ENCODE measurements at regions not wholly inside any gene's neighbourhood (a gene's known extent, or its start where the extent isn't known, plus 50 kb on each side); places are given as distances from the start of the nearest gene placed in this dataset.

GRCh38 chr15:53911431-53911830, 66.8 kb upstream of the UNC13C start:
- TF ChIP-seq CTCF (IDR thresholded peaks at IDR 0.05) (no peak), TAF1 (IDR thresholded peaks at IDR 0.05; ENCODE audit: borderline replicate concordance, low read depth, low read length) (no peak), PBX3 (IDR thresholded peaks at IDR 0.05) (no peak), POLR2AphosphoS5 (IDR thresholded peaks at IDR 0.05; ENCODE audit: low read depth, low read length) (no peak), NRF1 (IDR thresholded peaks at IDR 0.05; ENCODE audit: low read depth, low read length) (no peak), EP300 (IDR thresholded peaks at IDR 0.05; ENCODE audit: borderline replicate concordance in 1 of 2, low read depth in 1 of 2, low read length in 1 of 2) (no peak), EZH2phosphoT487 (IDR thresholded peaks at IDR 0.05; ENCODE audit: borderline replicate concordance, low read depth) (no peak), RAD21 (IDR thresholded peaks at IDR 0.05; ENCODE audit: low read length) (no peak), FOXM1 (IDR thresholded peaks at IDR 0.05; ENCODE audit: low read depth) (no peak), USF2 (IDR thresholded peaks at IDR 0.05; ENCODE audit: borderline replicate concordance, low read depth, low read length) (no peak), GATA2 (CRISPR knock-in tag; IDR thresholded peaks at IDR 0.05) (no peak)
- TF ChIP-seq, protein P1, sequence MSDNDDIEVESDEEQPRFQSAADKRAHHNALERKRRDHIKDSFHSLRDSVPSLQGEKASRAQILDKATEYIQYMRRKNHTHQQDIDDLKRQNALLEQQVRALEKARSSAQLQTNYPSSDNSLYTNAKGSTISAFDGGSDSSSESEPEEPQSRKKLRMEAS (IDR thresholded peaks at IDR 0.05; ENCODE audit: low read depth) = no peak
- TF ChIP-seq, protein P2, sequence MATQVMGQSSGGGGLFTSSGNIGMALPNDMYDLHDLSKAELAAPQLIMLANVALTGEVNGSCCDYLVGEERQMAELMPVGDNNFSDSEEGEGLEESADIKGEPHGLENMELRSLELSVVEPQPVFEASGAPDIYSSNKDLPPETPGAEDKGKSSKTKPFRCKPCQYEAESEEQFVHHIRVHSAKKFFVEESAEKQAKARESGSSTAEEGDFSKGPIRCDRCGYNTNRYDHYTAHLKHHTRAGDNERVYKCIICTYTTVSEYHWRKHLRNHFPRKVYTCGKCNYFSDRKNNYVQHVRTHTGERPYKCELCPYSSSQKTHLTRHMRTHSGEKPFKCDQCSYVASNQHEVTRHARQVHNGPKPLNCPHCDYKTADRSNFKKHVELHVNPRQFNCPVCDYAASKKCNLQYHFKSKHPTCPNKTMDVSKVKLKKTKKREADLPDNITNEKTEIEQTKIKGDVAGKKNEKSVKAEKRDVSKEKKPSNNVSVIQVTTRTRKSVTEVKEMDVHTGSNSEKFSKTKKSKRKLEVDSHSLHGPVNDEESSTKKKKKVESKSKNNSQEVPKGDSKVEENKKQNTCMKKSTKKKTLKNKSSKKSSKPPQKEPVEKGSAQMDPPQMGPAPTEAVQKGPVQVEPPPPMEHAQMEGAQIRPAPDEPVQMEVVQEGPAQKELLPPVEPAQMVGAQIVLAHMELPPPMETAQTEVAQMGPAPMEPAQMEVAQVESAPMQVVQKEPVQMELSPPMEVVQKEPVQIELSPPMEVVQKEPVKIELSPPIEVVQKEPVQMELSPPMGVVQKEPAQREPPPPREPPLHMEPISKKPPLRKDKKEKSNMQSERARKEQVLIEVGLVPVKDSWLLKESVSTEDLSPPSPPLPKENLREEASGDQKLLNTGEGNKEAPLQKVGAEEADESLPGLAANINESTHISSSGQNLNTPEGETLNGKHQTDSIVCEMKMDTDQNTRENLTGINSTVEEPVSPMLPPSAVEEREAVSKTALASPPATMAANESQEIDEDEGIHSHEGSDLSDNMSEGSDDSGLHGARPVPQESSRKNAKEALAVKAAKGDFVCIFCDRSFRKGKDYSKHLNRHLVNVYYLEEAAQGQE (IDR thresholded peaks at IDR 0.05; ENCODE audit: low read depth, low read length) = no peak
- TF ChIP-seq, protein P3, sequence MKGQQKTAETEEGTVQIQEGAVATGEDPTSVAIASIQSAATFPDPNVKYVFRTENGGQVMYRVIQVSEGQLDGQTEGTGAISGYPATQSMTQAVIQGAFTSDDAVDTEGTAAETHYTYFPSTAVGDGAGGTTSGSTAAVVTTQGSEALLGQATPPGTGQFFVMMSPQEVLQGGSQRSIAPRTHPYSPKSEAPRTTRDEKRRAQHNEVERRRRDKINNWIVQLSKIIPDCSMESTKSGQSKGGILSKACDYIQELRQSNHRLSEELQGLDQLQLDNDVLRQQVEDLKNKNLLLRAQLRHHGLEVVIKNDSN (IDR thresholded peaks at IDR 0.05; ENCODE audit: borderline replicate concordance, low read depth) = no peak

Data from SK-N-SH (cell line).